ENCODE measurements at regions not wholly inside any gene's neighbourhood (a gene's known extent, or its start where the extent isn't known, plus 50 kb on each side); places are given as distances from the start of the nearest gene placed in this dataset.

GRCh38 chr22:48139776-48140175 is 1377.3 kb downstream of the TBC1D22A start:
- no peak for DNase-seq

- no peak for DNase-seq
Observed at GRCh38 chr22:48138855-48139254, 1376.4 kb downstream of the TBC1D22A start.

- DNase-seq = no peak
Observed at GRCh38 chr22:48138427-48138826, 1376.0 kb downstream of the TBC1D22A start.

GRCh38 chr22:48137640-48138039 is 1375.2 kb downstream of the TBC1D22A start:
- peak in 1 of 2 experiments; percentile 45 for DNase-seq

- DNase-seq = peak in 1 of 2 experiments; percentile 4
Observed at GRCh38 chr22:48135592-48135991, 1373.1 kb downstream of the TBC1D22A start.

GRCh38 chr22:48125416-48125815 is 1363.0 kb downstream of the TBC1D22A start:
- DNase-seq = no peak

GRCh38 chr22:48121984-48122383 is 1359.5 kb downstream of the TBC1D22A start:
- no peak for DNase-seq

GRCh38 chr22:48118654-48119053 is 1356.2 kb downstream of the TBC1D22A start:
- DNase-seq = no peak

GRCh38 chr22:48116871-48117270 is 1354.4 kb downstream of the TBC1D22A start:
- no peak for DNase-seq

- DNase-seq = no peak
Observed at GRCh38 chr22:48112687-48113521, 1350.5 kb downstream of the TBC1D22A start.

GRCh38 chr22:48106715-48107259 is 1344.3 kb downstream of the TBC1D22A start:
- DNase-seq = no peak

GRCh38 chr22:48106215-48106614 is 1343.8 kb downstream of the TBC1D22A start:
- DNase-seq = no peak

GRCh38 chr22:48105259-48105658 is 1342.8 kb downstream of the TBC1D22A start:
- DNase-seq = peak; percentile 9 to 79

- no peak for DNase-seq
Observed at GRCh38 chr22:48104766-48105165, 1342.3 kb downstream of the TBC1D22A start.

GRCh38 chr22:48104102-48104738 is 1341.8 kb downstream of the TBC1D22A start:
- DNase-seq = peak in 1 of 2 experiments; percentile 69

GRCh38 chr22:48103126-48103875 is 1340.9 kb downstream of the TBC1D22A start:
- DNase-seq = peak in 1 of 2 experiments; percentile 71

- no peak for DNase-seq
Observed at GRCh38 chr22:48102581-48102980, 1340.1 kb downstream of the TBC1D22A start.

GRCh38 chr22:48101704-48102103 is 1339.3 kb downstream of the TBC1D22A start:
- no peak for DNase-seq

GRCh38 chr22:48100685-48101417 is 1338.4 kb downstream of the TBC1D22A start:
- no peak for DNase-seq

- DNase-seq = no peak
Observed at GRCh38 chr22:48099671-48100070, 1337.2 kb downstream of the TBC1D22A start.

- no peak for DNase-seq
Observed at GRCh38 chr22:48099251-48099650, 1336.8 kb downstream of the TBC1D22A start.

GRCh38 chr22:48098921-48099245 is 1336.4 kb downstream of the TBC1D22A start:
- DNase-seq = no peak
